ENCODE measurements at regions not wholly inside any gene's neighbourhood (a gene's known extent, or its start where the extent isn't known, plus 50 kb on each side); places are given as distances from the start of the nearest gene placed in this dataset.

- H3K9ac ChIP-seq (ENCODE audit: low read depth in 1 of 2, low read length in 2 of 2): no peak overlapping the region
- H3K4me1 ChIP-seq (ENCODE audit: control insufficient read depth in 1 of 2, insufficient read depth in 2 of 2, low read length in 2 of 2): peaks cover 4 to 7% of the 10 kb centered on the region in 2 donors
- H3K36me3 ChIP-seq (ENCODE audit: control insufficient read depth in 1 of 2, insufficient read depth in 2 of 2, low read length in 2 of 2): no peaks in the 10 kb centered on the region
- no peak overlapping the region for H3K27ac ChIP-seq (ENCODE audit: low read depth, low read length)
- no peak overlapping the region for H3K4me3 ChIP-seq (ENCODE audit: low read depth in 1 of 2, low read length in 2 of 2)
- H3K9me3 ChIP-seq (ENCODE audit: control insufficient read depth in 1 of 2, low read length in 2 of 2): no peaks in the 10 kb centered on the region
- no peaks in the 10 kb centered on the region for H3K27me3 ChIP-seq (ENCODE audit: control insufficient read depth in 1 of 2, insufficient read depth in 2 of 2, low read length in 2 of 2)
Observed at GRCh38 chr22:44431256-44431655, 66.8 kb downstream of the RTL6 start.

DNA sequence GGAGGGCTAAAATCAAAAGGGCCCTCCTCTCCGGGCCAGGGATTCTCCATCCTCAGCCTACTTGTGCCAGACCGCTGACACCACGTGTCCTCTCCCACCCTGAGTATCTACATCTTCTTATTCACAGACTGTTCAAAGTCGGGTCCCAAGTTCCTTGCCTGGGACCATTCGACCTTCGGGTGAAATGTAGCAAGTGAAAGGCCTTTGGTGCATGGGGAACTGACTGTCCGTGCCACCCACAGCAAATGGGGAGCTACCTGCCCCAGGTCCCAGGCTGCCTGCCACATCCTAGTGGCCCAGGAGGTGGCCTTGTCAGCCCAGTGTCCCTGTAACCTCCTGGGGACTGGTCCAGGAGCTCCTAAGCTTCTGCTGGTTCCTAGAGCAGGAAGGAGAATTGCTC, 67.3 kb downstream of the RTL6 start:
- H3K27ac ChIP-seq (ENCODE audit: low read depth, low read length): no peak overlapping the region
- H3K4me1 ChIP-seq (ENCODE audit: control insufficient read depth in 1 of 2, insufficient read depth in 2 of 2, low read length in 2 of 2): peaks cover 4 to 7% of the 10 kb centered on the region in 2 donors
- H3K36me3 ChIP-seq (ENCODE audit: control insufficient read depth in 1 of 2, insufficient read depth in 2 of 2, low read length in 2 of 2): no peaks in the 10 kb centered on the region
- no peak overlapping the region for H3K4me3 ChIP-seq (ENCODE audit: low read depth in 1 of 2, low read length in 2 of 2)
- H3K9ac ChIP-seq (ENCODE audit: low read depth in 1 of 2, low read length in 2 of 2): no peak overlapping the region
- H3K9me3 ChIP-seq (ENCODE audit: control insufficient read depth in 1 of 2, low read length in 2 of 2): no peaks in the 10 kb centered on the region
- H3K27me3 ChIP-seq (ENCODE audit: control insufficient read depth in 1 of 2, insufficient read depth in 2 of 2, low read length in 2 of 2): no peaks in the 10 kb centered on the region

GRCh38 chr22:44429941-44430587, 68.0 kb downstream of the RTL6 start:
- H3K4me1 ChIP-seq (ENCODE audit: control insufficient read depth in 1 of 2, insufficient read depth in 2 of 2, low read length in 2 of 2): peaks cover 4 to 7% of the 10 kb centered on the region in 2 donors

DNA sequence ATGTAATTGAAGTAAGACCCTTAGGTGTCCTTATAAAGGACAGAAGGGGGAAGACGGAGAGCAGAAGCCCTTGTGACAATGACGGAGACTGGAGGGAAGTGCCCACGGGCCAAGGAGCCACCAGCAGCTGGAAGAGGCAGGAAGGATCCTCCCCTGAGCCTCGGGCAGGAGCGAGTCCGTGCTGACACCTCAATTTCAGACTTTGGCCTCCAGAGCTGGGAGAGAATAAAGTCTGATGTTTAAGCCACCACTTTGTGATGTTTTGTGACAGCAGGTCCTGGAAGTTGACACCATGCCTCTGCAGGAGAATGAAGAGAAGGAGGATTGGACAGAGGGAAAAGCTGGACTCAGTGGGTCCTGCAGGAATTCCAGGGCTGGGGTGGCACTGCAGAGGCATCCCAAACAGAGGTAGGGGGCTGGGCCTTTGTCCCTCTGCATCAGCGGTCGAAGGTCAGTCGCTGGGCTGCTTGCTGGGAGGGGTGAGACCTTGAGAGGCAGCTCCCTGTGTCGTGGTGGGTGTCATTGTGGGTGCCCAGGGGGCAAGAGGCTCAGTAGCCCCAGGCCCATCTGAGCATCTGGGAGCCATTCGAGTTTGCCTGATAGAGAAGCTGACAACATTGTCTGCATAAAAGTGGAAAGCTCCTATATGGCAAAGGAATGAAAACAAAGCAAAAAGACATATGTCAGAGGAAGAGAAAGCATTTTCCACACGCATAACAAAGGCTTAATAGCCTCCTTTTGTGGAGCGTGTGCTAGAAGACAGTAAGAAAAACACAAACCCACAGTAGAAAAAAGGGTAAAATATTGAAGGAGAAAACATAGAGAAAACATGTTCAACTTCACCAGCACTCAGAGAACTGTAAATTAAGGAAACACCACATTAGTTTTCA, 68.8 kb downstream of the RTL6 start:
- H3K9me3 ChIP-seq (ENCODE audit: control insufficient read depth in 1 of 2, low read length in 2 of 2): no peaks in the 10 kb centered on the region
- no peak overlapping the region for H3K27ac ChIP-seq (ENCODE audit: low read depth, low read length)
- H3K4me1 ChIP-seq (ENCODE audit: control insufficient read depth in 1 of 2, insufficient read depth in 2 of 2, low read length in 2 of 2): peaks cover 4 to 7% of the 10 kb centered on the region in 2 donors
- H3K4me3 ChIP-seq (ENCODE audit: low read depth in 1 of 2, low read length in 2 of 2): no peak overlapping the region
- no peaks in the 10 kb centered on the region for H3K27me3 ChIP-seq (ENCODE audit: control insufficient read depth in 1 of 2, insufficient read depth in 2 of 2, low read length in 2 of 2)
- H3K36me3 ChIP-seq (ENCODE audit: control insufficient read depth in 1 of 2, insufficient read depth in 2 of 2, low read length in 2 of 2): no peaks in the 10 kb centered on the region
- no peak overlapping the region for H3K9ac ChIP-seq (ENCODE audit: low read depth in 1 of 2, low read length in 2 of 2)

More at GRCh38 chr22:44429941-44430587, 68.0 kb downstream of the RTL6 start:
- Histone ChIP-seq H3K4me3 (ENCODE audit: low read depth in 1 of 2, low read length in 2 of 2) (no peak overlapping the region), H3K36me3 (ENCODE audit: control insufficient read depth in 1 of 2, insufficient read depth in 2 of 2, low read length in 2 of 2) (no peaks in the 10 kb centered on the region), H3K9ac (ENCODE audit: low read depth in 1 of 2, low read length in 2 of 2) (no peak overlapping the region), H3K27me3 (ENCODE audit: control insufficient read depth in 1 of 2, insufficient read depth in 2 of 2, low read length in 2 of 2) (no peaks in the 10 kb centered on the region), H3K9me3 (ENCODE audit: control insufficient read depth in 1 of 2, low read length in 2 of 2) (no peaks in the 10 kb centered on the region), H3K27ac (ENCODE audit: low read depth, low read length) (no peak overlapping the region)

- Histone ChIP-seq H3K27me3 (ENCODE audit: control insufficient read depth in 1 of 2, insufficient read depth in 2 of 2, low read length in 2 of 2) (no peaks in the 10 kb centered on the region), H3K36me3 (ENCODE audit: control insufficient read depth in 1 of 2, insufficient read depth in 2 of 2, low read length in 2 of 2) (no peaks in the 10 kb centered on the region), H3K4me3 (ENCODE audit: low read depth in 1 of 2, low read length in 2 of 2) (no peak overlapping the region), H3K9me3 (ENCODE audit: control insufficient read depth in 1 of 2, low read length in 2 of 2) (no peaks in the 10 kb centered on the region), H3K4me1 (ENCODE audit: control insufficient read depth in 1 of 2, insufficient read depth in 2 of 2, low read length in 2 of 2) (peaks cover 1 to 5% of the 10 kb centered on the region in 2 donors), H3K9ac (ENCODE audit: low read depth in 1 of 2, low read length in 2 of 2) (no peak overlapping the region), H3K27ac (ENCODE audit: low read depth, low read length) (no peak overlapping the region)
Observed at GRCh38 chr22:44427611-44428470, 70.2 kb downstream of the RTL6 start.

DNA sequence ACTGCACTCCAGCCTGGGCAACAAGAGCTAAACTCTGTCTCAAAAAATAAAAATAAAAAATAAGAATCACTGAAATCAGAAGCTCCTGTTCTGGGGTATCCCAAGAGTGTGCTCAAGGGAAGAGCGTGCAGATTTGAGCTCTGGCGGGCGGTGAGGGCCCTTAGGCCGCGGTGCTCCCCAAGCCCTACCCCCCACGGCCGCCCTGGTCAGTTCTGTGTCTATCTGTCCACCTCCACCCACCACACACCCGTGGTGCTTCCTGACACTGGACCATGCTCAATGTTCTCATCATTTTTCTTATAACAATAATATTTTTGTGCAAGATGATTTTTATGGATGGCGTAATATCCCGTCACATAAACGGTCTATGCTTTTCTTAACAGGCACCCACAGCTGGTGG, 71.1 kb downstream of the RTL6 start:
- H3K4me3 ChIP-seq (ENCODE audit: low read depth in 1 of 2, low read length in 2 of 2): no peak overlapping the region
- H3K9me3 ChIP-seq (ENCODE audit: control insufficient read depth in 1 of 2, low read length in 2 of 2): no peaks in the 10 kb centered on the region
- no peak overlapping the region for H3K27ac ChIP-seq (ENCODE audit: low read depth, low read length)
- no peak overlapping the region for H3K9ac ChIP-seq (ENCODE audit: low read depth in 1 of 2, low read length in 2 of 2)
- H3K4me1 ChIP-seq (ENCODE audit: control insufficient read depth in 1 of 2, insufficient read depth in 2 of 2, low read length in 2 of 2): peaks cover 0 to 4% of the 10 kb centered on the region in 2 donors
- no peaks in the 10 kb centered on the region for H3K36me3 ChIP-seq (ENCODE audit: control insufficient read depth in 1 of 2, insufficient read depth in 2 of 2, low read length in 2 of 2)
- H3K27me3 ChIP-seq (ENCODE audit: control insufficient read depth in 1 of 2, insufficient read depth in 2 of 2, low read length in 2 of 2): no peaks in the 10 kb centered on the region

GRCh38 chr22:44425694-44426045, 72.4 kb downstream of the RTL6 start:
- Histone ChIP-seq H3K9me3 (ENCODE audit: control insufficient read depth in 1 of 2, low read length in 2 of 2) (no peaks in the 10 kb centered on the region), H3K36me3 (ENCODE audit: control insufficient read depth in 1 of 2, insufficient read depth in 2 of 2, low read length in 2 of 2) (no peaks in the 10 kb centered on the region), H3K4me3 (ENCODE audit: low read depth in 1 of 2, low read length in 2 of 2) (no peak overlapping the region), H3K27me3 (ENCODE audit: control insufficient read depth in 1 of 2, insufficient read depth in 2 of 2, low read length in 2 of 2) (no peaks in the 10 kb centered on the region), H3K4me1 (ENCODE audit: control insufficient read depth in 1 of 2, insufficient read depth in 2 of 2, low read length in 2 of 2) (peaks cover 0 to 4% of the 10 kb centered on the region in 2 donors), H3K9ac (ENCODE audit: low read depth in 1 of 2, low read length in 2 of 2) (no peak overlapping the region), H3K27ac (ENCODE audit: low read depth, low read length) (no peak overlapping the region)

- Histone ChIP-seq H3K4me3 (ENCODE audit: low read depth in 1 of 2, low read length in 2 of 2) (no peak overlapping the region), H3K9ac (ENCODE audit: low read depth in 1 of 2, low read length in 2 of 2) (no peak overlapping the region), H3K27me3 (ENCODE audit: control insufficient read depth in 1 of 2, insufficient read depth in 2 of 2, low read length in 2 of 2) (no peaks in the 10 kb centered on the region), H3K9me3 (ENCODE audit: control insufficient read depth in 1 of 2, low read length in 2 of 2) (no peaks in the 10 kb centered on the region), H3K4me1 (ENCODE audit: control insufficient read depth in 1 of 2, insufficient read depth in 2 of 2, low read length in 2 of 2) (peaks cover 0 to 4% of the 10 kb centered on the region in 2 donors), H3K27ac (ENCODE audit: low read depth, low read length) (no peak overlapping the region), H3K36me3 (ENCODE audit: control insufficient read depth in 1 of 2, insufficient read depth in 2 of 2, low read length in 2 of 2) (no peaks in the 10 kb centered on the region)
Observed at GRCh38 chr22:44424867-44425693, 73.0 kb downstream of the RTL6 start.

GRCh38 chr22:44424359-44424682, 73.7 kb downstream of the RTL6 start:
- Histone ChIP-seq H3K4me3 (ENCODE audit: low read depth in 1 of 2, low read length in 2 of 2) (no peak overlapping the region), H3K9me3 (ENCODE audit: control insufficient read depth in 1 of 2, low read length in 2 of 2) (peaks cover 0 to 5% of the 10 kb centered on the region in 2 donors), H3K27ac (ENCODE audit: low read depth, low read length) (no peak overlapping the region), H3K9ac (ENCODE audit: low read depth in 1 of 2, low read length in 2 of 2) (no peak overlapping the region), H3K36me3 (ENCODE audit: control insufficient read depth in 1 of 2, insufficient read depth in 2 of 2, low read length in 2 of 2) (no peaks in the 10 kb centered on the region), H3K27me3 (ENCODE audit: control insufficient read depth in 1 of 2, insufficient read depth in 2 of 2, low read length in 2 of 2) (no peaks in the 10 kb centered on the region), H3K4me1 (ENCODE audit: control insufficient read depth in 1 of 2, insufficient read depth in 2 of 2, low read length in 2 of 2) (peaks cover 0 to 4% of the 10 kb centered on the region in 2 donors)

Measured in duodenal mucosa (tissue), 2 donors.